A549 (cell line): ENCODE measurements at regions not wholly inside any gene's neighbourhood (a gene's known extent, or its start where the extent isn't known, plus 50 kb on each side); places are given as distances from the start of the nearest gene placed in this dataset.
A peak's percentile ranks its signal among the peaks of the same experiment; 100 is the strongest.

ENCODE experiments used
- CEBPB ChIP-seq, 2 experiments: fragments of >200 bp in 1 of 2; sonication (Bioruptor Twin) in 1 of 2; formaldehyde crosslinking in 1 of 2; IDR thresholded peaks; 2 replicates each; pipeline ENCODE4 v1.6.1; 2012 to 2016
- CTCF ChIP-seq: fragments of >200 bp; sonication (Bioruptor Twin); formaldehyde crosslinking; IDR thresholded peaks from 3 replicates; pipeline ENCODE4 v1.5.1; 2016
- GATA3 ChIP-seq: IDR thresholded peaks from 2 replicates; pipeline ENCODE4 v1.6.1; 2012; ENCODE audit warnings: borderline replicate concordance
- HES2 ChIP-seq: fragments of >200 bp; sonication (Bioruptor Twin); formaldehyde crosslinking; IDR thresholded peaks from 2 replicates; pipeline ENCODE4 v1.6.1; 2016
- HOXB5 ChIP-seq: fragments of 250-450 bp; sonication (Bioruptor Pico); IDR thresholded peaks from 2 replicates; pipeline ENCODE4 v1.5.0; 2020; ENCODE audit warnings: mild to moderate bottlenecking, moderate library complexity
- PBX3 ChIP-seq: IDR thresholded peaks from 2 replicates; pipeline ENCODE4 v1.6.1; 2012
- POLR2A ChIP-seq: IDR thresholded peaks from 2 replicates; pipeline ENCODE4 v1.6.1; 2012; ENCODE audit warnings: mild to moderate bottlenecking, low read length
- RFX5 ChIP-seq: fragments of 450-650 bp; IDR thresholded peaks from 2 replicates; pipeline ENCODE4 v1.7.1; 2014; ENCODE audit warnings: antibody characterized with exemption, mild to moderate bottlenecking, moderate library complexity
- TF ChIP-seq, protein P1 (sequence below): fragments of 450-650 bp; IDR thresholded peaks from 2 replicates; pipeline ENCODE4 v1.6.1; 2014; ENCODE audit warnings: antibody characterized with exemption
- TF ChIP-seq, protein P2 (sequence below): IDR thresholded peaks from 2 replicates; pipeline ENCODE4 v1.6.1; 2012; ENCODE audit warnings: low read depth, borderline replicate concordance

DNA sequence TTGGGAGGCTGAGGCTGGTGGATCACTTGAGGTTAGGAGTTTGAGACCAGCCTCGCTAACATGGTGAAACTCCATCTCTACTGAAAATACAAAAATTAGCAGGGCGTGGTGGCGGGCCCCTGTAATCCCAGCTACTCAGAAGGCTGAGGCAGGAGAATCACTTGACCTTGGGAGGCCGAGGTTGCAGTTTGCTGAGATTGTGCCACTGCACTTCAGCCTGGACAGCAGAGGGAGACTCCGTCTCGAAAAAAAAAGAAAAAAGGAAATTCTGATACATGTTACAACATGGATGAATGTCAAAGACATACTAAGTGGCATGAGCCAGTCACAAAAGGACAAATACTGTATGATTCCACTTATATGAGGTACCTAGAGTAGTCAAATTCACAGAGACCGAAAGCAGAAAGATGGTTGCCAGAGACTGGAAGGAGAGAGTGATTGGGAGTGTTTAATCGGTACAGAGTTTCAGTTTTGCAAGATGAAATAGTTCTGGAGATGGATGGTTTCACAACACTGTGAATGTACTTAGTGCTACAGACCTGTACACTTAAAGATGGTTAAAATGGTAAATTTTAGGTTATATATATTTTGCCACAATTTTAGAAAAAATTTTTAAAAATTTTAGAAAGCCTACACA lies 92.3 kb downstream of the BLID start:
- TF ChIP-seq CTCF (peak; percentile 12; the same call in 2 of the 3 replicates), HOXB5 (no peak), POLR2A (no peak), PBX3 (no peak), CEBPB (IDR thresholded peaks at IDR 0.05) (no peak), RFX5 (no peak), HES2 (no peak), GATA3 (no peak)
- TF ChIP-seq, protein P1, sequence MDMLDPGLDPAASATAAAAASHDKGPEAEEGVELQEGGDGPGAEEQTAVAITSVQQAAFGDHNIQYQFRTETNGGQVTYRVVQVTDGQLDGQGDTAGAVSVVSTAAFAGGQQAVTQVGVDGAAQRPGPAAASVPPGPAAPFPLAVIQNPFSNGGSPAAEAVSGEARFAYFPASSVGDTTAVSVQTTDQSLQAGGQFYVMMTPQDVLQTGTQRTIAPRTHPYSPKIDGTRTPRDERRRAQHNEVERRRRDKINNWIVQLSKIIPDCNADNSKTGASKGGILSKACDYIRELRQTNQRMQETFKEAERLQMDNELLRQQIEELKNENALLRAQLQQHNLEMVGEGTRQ = no peak
- TF ChIP-seq, protein P2, sequence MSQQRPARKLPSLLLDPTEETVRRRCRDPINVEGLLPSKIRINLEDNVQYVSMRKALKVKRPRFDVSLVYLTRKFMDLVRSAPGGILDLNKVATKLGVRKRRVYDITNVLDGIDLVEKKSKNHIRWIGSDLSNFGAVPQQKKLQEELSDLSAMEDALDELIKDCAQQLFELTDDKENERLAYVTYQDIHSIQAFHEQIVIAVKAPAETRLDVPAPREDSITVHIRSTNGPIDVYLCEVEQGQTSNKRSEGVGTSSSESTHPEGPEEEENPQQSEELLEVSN = no peak
